SJSA1 (cell line): ENCODE measurements at regions not wholly inside any gene's neighbourhood (a gene's known extent, or its start where the extent isn't known, plus 50 kb on each side); places are given as distances from the start of the nearest gene placed in this dataset.

Experiments
- DNase-seq, 2 experiments: peaks; one replicate each; pipeline ENCODE4 v3.0.0-alpha.2; 2015 to 2020; ENCODE audit warnings: low spot score in 2 of 2, low read depth in 1 of 2
- H3K27ac ChIP-seq: fragments of 250-450 bp; sonication (Bioruptor Pico); 2 replicates; pipeline ENCODE4 v1.5.1; 2020; ENCODE audit warnings: mild to moderate bottlenecking, moderate library complexity
- H3K27me3 ChIP-seq: fragments of 250-450 bp; sonication (Bioruptor Pico); replicated peaks from 2 replicates; pipeline ENCODE4 v1.5.1; 2020; ENCODE audit warnings: mild to moderate bottlenecking, moderate library complexity
- H3K36me3 ChIP-seq: fragments of 250-450 bp; sonication (Bioruptor Pico); 2 replicates; pipeline ENCODE4 v1.5.1; 2020; ENCODE audit warnings: mild to moderate bottlenecking
- H3K4me1 ChIP-seq: fragments of 250-450 bp; sonication (Bioruptor Pico); replicated peaks from 2 replicates; pipeline ENCODE4 v1.6.1; 2021; ENCODE audit warnings: mild to moderate bottlenecking
- H3K4me3 ChIP-seq: fragments of 250-450 bp; sonication (Bioruptor Pico); 2 replicates; pipeline ENCODE4 v1.5.1; 2020; ENCODE audit warnings: mild to moderate bottlenecking
- H3K9me3 ChIP-seq: fragments of 250-450 bp; sonication (Bioruptor Pico); replicated peaks from 2 replicates; pipeline ENCODE4 v1.5.1; 2020; ENCODE audit warnings: mild to moderate bottlenecking

- Histone ChIP-seq H3K4me1 (peaks cover 38% of the 10 kb centered on the region), H3K36me3 (no peaks in the 10 kb centered on the region), H3K9me3 (no peaks in the 10 kb centered on the region), H3K27me3 (no peaks in the 10 kb centered on the region), H3K4me3 (peak overlapping the region; percentile 6; the same call in 1 of the 2 replicates), H3K27ac (peak overlapping the region; percentile 41)
- DNase-seq = peak; percentile 83 to 90
These were observed 53.8 kb downstream of the IER5 start for GRCh38 chr1:181142096-181142958.

GRCh38 chr1:181143102-181143859 is 54.8 kb downstream of the IER5 start:
- H3K36me3 ChIP-seq = no peaks in the 10 kb centered on the region
- no peaks in the 10 kb centered on the region for H3K9me3 ChIP-seq
- no peak overlapping the region for H3K4me3 ChIP-seq
- peaks cover 38% of the 10 kb centered on the region for H3K4me1 ChIP-seq
- H3K27ac ChIP-seq = no peak overlapping the region
- no peak for DNase-seq
- H3K27me3 ChIP-seq = no peaks in the 10 kb centered on the region

- peaks cover 32% of the 10 kb centered on the region for H3K4me1 ChIP-seq
- H3K9me3 ChIP-seq = no peaks in the 10 kb centered on the region
- H3K4me3 ChIP-seq = no peak overlapping the region
- DNase-seq = no peak
- H3K27me3 ChIP-seq = no peaks in the 10 kb centered on the region
- H3K36me3 ChIP-seq = no peaks in the 10 kb centered on the region
- no peak overlapping the region for H3K27ac ChIP-seq
These were observed 55.7 kb downstream of the IER5 start for GRCh38 chr1:181144238-181144637.

- Histone ChIP-seq H3K4me3 (no peak overlapping the region), H3K27me3 (no peaks in the 10 kb centered on the region), H3K4me1 (peaks cover 11% of the 10 kb centered on the region), H3K27ac (no peak overlapping the region), H3K9me3 (no peaks in the 10 kb centered on the region), H3K36me3 (no peaks in the 10 kb centered on the region)
- no peak for DNase-seq
These were observed 60.1 kb downstream of the IER5 start for GRCh38 chr1:181148636-181149035.

- Histone ChIP-seq H3K27ac (no peak overlapping the region), H3K9me3 (no peaks in the 10 kb centered on the region), H3K4me3 (no peak overlapping the region), H3K27me3 (no peaks in the 10 kb centered on the region), H3K4me1 (peaks cover 11% of the 10 kb centered on the region), H3K36me3 (no peaks in the 10 kb centered on the region)
- no peak for DNase-seq
These were observed 61.0 kb downstream of the IER5 start for GRCh38 chr1:181149326-181150125.

- no peak for DNase-seq
- Histone ChIP-seq H3K27me3 (no peaks in the 10 kb centered on the region), H3K9me3 (no peaks in the 10 kb centered on the region), H3K27ac (no peak overlapping the region), H3K4me1 (peaks cover 11% of the 10 kb centered on the region), H3K36me3 (no peaks in the 10 kb centered on the region), H3K4me3 (no peak overlapping the region)
These were observed 61.8 kb downstream of the IER5 start for GRCh38 chr1:181150273-181150672.

GRCh38 chr1:181150842-181151241 is 62.3 kb downstream of the IER5 start:
- Histone ChIP-seq H3K4me1 (peaks cover 11% of the 10 kb centered on the region), H3K9me3 (no peaks in the 10 kb centered on the region), H3K36me3 (no peaks in the 10 kb centered on the region), H3K4me3 (no peak overlapping the region), H3K27me3 (no peaks in the 10 kb centered on the region), H3K27ac (no peak overlapping the region)
- no peak for DNase-seq

- Histone ChIP-seq H3K4me3 (no peak overlapping the region), H3K9me3 (no peaks in the 10 kb centered on the region), H3K27ac (no peak overlapping the region), H3K36me3 (no peaks in the 10 kb centered on the region), H3K4me1 (peaks cover 11% of the 10 kb centered on the region), H3K27me3 (no peaks in the 10 kb centered on the region)
- peak in 1 of 2 experiments; percentile 39 for DNase-seq
These were observed 63.2 kb downstream of the IER5 start for GRCh38 chr1:181151378-181152326.

- Histone ChIP-seq H3K4me1 (peaks cover 11% of the 10 kb centered on the region), H3K36me3 (no peaks in the 10 kb centered on the region), H3K27ac (no peak overlapping the region), H3K27me3 (no peaks in the 10 kb centered on the region), H3K9me3 (no peaks in the 10 kb centered on the region), H3K4me3 (no peak overlapping the region)
- DNase-seq = no peak
These were observed 64.6 kb downstream of the IER5 start for GRCh38 chr1:181152892-181153633.

- Histone ChIP-seq H3K27ac (no peak overlapping the region), H3K4me3 (no peak overlapping the region), H3K36me3 (no peaks in the 10 kb centered on the region), H3K27me3 (no peaks in the 10 kb centered on the region), H3K9me3 (no peaks in the 10 kb centered on the region), H3K4me1 (peaks cover 11% of the 10 kb centered on the region)
- no peak for DNase-seq
These were observed 65.1 kb downstream of the IER5 start for GRCh38 chr1:181153634-181153961.

- Histone ChIP-seq H3K4me1 (peaks cover 11% of the 10 kb centered on the region), H3K9me3 (no peaks in the 10 kb centered on the region), H3K36me3 (no peaks in the 10 kb centered on the region), H3K4me3 (no peak overlapping the region), H3K27ac (no peak overlapping the region), H3K27me3 (no peaks in the 10 kb centered on the region)
- DNase-seq = no peak
These were observed 66.8 kb downstream of the IER5 start for GRCh38 chr1:181155339-181155738.

GRCh38 chr1:181159451-181160140 is 71.1 kb downstream of the IER5 start:
- H3K27me3 ChIP-seq = no peaks in the 10 kb centered on the region
- H3K27ac ChIP-seq = no peak overlapping the region
- no peak for DNase-seq
- H3K36me3 ChIP-seq = no peaks in the 10 kb centered on the region
- H3K9me3 ChIP-seq = 0 out of 2 replicates have a peak, but pooled peaks cover 6% of the 10 kb centered on the region
- no peak overlapping the region for H3K4me3 ChIP-seq
- H3K4me1 ChIP-seq = no peaks in the 10 kb centered on the region
